Peyer's patch (tissue), 4 donors: ENCODE measurements at regions not wholly inside any gene's neighbourhood (a gene's known extent, or its start where the extent isn't known, plus 50 kb on each side); places are given as distances from the start of the nearest gene placed in this dataset.

ENCODE experiments used
- DNase-seq, 3 donors: peaks; one replicate each; pipeline ENCODE4 v3.0.0-alpha.2; 2017 to 2019
- H3K27ac ChIP-seq, 4 donors: fragments of 200-600 bp; sonication (generic); one replicate each; pipeline ENCODE4 v1.5.1; 2016 to 2019
- H3K27me3 ChIP-seq, 2 donors: fragments of 200-600 bp; sonication (generic); one replicate each; pipeline ENCODE4 v1.5.1; 2019
- H3K36me3 ChIP-seq, 3 donors: fragments of 200-600 bp; sonication (generic); one replicate each; pipeline ENCODE4 v1.5.1; 2016 to 2019
- H3K4me1 ChIP-seq, 4 donors: fragments of 200-600 bp; sonication (generic); one replicate each; pipeline ENCODE4 v1.5.1; 2016 to 2019
- H3K4me3 ChIP-seq, 4 donors: fragments of 200-600 bp; sonication (generic); 1 replicate in 3 of 4; 2 replicates in 1 of 4; pipeline ENCODE4 v1.5.1; 2016 to 2019; ENCODE audit warnings: mild to moderate bottlenecking in 1 of 4
- H3K9me3 ChIP-seq, 4 donors: fragments of 200-600 bp; sonication (generic); one replicate each; pipeline ENCODE4 v1.5.1; 2016 to 2019; ENCODE audit warnings: mild to moderate bottlenecking in 1 of 4
- POLR2A ChIP-seq, 2 donors: fragments of 450-650 bp; IDR thresholded peaks; one replicate each; pipeline ENCODE4 v1.5.1; 2017; ENCODE audit warnings: antibody characterized with exemption in 2 of 2, mild to moderate bottlenecking in 2 of 2, moderate library complexity in 2 of 2
- TF ChIP-seq, protein P1 (sequence below), 6 experiments: fragments of 450-650 bp in 4 of 6; fragments of 200-600 bp in 2 of 6; sonication (generic) in 1 of 6; IDR thresholded peaks; one replicate each; pipeline ENCODE4 v1.5.1; 2017 to 2019; ENCODE audit warnings: antibody characterized with exemption in 6 of 6, mild to moderate bottlenecking in 3 of 6, moderate library complexity in 1 of 6

DNA sequence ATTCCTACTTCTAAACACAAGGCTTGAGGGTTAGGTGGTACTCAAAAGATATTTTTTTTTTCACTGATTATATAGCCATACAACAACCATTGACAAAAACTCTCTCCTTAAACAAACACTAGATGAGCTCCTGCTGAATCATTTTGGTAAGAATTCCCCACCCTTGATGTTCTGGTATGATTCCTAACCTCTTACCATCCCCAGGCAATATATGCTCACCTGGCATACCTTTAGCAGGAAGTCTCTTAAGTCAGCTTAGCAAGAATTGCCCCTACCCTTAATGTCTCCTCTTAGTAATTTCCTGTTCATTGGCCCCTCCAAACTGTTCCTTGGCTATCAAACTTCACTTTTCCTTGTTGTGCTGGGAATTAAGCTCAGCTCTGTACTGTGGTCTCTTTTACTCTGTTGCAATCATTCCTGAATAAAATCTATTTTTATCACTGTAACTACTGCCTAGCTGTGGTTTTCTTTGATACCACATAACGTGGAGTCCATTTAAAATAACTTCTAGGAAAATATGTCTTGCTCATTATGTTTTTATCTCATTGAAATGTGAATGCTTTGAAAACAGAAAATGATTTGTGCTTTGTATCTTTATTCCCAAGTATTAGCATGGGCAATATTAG is 712.6 kb downstream of the SLC16A7 start:
- no peaks in the 10 kb centered on the region for H3K27me3 ChIP-seq
- no peak overlapping the region for H3K27ac ChIP-seq
- H3K36me3 ChIP-seq: no peaks in the 10 kb centered on the region
- no peaks in the 10 kb centered on the region for H3K9me3 ChIP-seq
- no peak overlapping the region for H3K4me3 ChIP-seq
- TF ChIP-seq POLR2A (IDR thresholded peaks at IDR 0.05): no peak
- TF ChIP-seq, protein P1, sequence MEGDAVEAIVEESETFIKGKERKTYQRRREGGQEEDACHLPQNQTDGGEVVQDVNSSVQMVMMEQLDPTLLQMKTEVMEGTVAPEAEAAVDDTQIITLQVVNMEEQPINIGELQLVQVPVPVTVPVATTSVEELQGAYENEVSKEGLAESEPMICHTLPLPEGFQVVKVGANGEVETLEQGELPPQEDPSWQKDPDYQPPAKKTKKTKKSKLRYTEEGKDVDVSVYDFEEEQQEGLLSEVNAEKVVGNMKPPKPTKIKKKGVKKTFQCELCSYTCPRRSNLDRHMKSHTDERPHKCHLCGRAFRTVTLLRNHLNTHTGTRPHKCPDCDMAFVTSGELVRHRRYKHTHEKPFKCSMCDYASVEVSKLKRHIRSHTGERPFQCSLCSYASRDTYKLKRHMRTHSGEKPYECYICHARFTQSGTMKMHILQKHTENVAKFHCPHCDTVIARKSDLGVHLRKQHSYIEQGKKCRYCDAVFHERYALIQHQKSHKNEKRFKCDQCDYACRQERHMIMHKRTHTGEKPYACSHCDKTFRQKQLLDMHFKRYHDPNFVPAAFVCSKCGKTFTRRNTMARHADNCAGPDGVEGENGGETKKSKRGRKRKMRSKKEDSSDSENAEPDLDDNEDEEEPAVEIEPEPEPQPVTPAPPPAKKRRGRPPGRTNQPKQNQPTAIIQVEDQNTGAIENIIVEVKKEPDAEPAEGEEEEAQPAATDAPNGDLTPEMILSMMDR (IDR thresholded peaks at IDR 0.05): no peak
- H3K4me1 ChIP-seq: no peaks in the 10 kb centered on the region
- no peak for DNase-seq

DNA sequence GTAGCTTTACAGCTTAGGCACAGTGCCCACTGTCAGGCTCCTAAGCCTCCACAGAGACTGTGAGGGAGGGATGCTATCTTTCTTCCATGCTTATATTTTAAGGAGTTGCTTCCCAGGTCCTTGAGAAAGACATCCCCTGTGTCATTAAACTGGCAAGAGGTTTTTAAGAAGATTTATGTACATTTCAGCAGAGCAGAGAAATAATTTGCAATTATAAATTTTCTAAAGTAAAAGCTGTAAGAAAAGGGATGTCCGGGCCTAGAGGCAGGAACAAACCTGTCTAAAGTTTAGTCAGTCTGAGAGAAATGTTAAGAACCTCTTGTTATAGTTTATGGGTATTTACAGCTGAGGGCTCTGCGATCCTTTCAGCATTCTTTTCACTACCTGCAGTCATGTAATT is 716.1 kb downstream of the SLC16A7 start:
- Histone ChIP-seq H3K9me3 (no peaks in the 10 kb centered on the region), H3K4me1 (no peaks in the 10 kb centered on the region), H3K36me3 (no peaks in the 10 kb centered on the region), H3K4me3 (no peak overlapping the region), H3K27me3 (no peaks in the 10 kb centered on the region), H3K27ac (no peak overlapping the region)
- no peak for DNase-seq
- TF ChIP-seq POLR2A (IDR thresholded peaks at IDR 0.05): no peak
- TF ChIP-seq, protein P1 (IDR thresholded peaks at IDR 0.05): no peak

DNA sequence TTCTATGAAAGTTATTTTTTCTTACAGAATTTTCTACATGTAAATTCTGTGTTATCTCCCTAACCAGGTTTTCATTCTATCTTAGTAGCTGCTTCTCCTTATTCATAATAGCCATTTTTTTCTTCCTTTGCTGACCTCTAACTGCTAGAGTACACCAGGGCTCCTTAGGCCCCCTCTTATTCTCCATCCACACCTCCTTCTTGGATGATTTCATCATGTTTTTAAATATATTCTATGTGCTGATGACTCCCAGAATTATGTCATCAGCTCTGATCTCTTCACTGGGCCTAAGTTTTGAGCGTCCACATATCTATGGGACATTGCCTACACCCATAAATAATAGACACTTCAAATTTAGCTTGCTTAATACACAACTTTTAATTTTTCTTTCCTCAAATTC is 721.5 kb downstream of the SLC16A7 start:
- DNase-seq: no peak
- Histone ChIP-seq H3K9me3 (no peaks in the 10 kb centered on the region), H3K36me3 (no peaks in the 10 kb centered on the region), H3K27ac (no peak overlapping the region), H3K4me3 (no peak overlapping the region), H3K4me1 (no peaks in the 10 kb centered on the region), H3K27me3 (no peaks in the 10 kb centered on the region)
- TF ChIP-seq, protein P1 (IDR thresholded peaks at IDR 0.05): no peak
- no peak for TF ChIP-seq POLR2A (IDR thresholded peaks at IDR 0.05)

DNA sequence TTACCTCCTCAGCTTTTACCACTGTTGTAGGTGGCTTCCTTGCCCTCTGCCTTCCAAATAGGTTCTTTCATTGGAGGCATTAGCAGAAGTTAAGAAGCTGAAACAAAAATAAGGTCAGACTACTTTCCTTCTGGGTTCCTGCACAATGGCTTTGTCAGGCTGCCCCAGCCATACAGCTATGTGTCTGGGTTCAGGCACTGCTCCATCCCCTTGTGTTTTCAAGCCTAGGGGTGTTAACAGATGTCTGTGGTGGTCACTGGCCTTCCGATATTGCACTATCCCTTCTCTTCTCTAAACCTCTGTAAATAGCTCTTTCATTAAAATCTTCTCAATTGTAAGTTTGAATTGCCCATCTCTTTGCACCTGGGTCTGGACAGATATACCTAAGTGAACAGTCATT is 728.9 kb downstream of the SLC16A7 start:
- no peaks in the 10 kb centered on the region for H3K4me1 ChIP-seq
- no peak overlapping the region for H3K4me3 ChIP-seq
- no peaks in the 10 kb centered on the region for H3K27me3 ChIP-seq
- DNase-seq: no peak
- TF ChIP-seq POLR2A (IDR thresholded peaks at IDR 0.05): no peak
- TF ChIP-seq, protein P1 (IDR thresholded peaks at IDR 0.05): no peak
- H3K27ac ChIP-seq: no peak overlapping the region
- no peaks in the 10 kb centered on the region for H3K36me3 ChIP-seq
- no peaks in the 10 kb centered on the region for H3K9me3 ChIP-seq

DNA sequence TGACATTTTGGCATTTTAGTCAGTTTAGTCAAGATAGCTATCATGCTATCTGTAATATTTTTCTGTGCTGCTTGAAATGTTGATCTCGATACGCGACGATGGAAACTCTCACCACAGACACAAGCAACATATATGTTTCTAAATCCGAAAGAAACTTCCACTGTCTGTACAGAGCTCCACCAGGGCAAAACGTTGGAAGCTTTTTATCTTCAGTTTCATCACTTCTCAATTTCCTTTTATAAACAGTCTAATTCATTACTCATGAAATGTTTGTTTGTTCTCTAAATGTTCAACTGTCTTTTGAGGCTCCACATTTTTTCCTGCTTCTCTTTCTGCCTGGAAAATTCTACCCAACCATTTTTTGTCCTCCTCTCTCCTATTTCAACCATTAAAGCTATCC is 737.6 kb downstream of the SLC16A7 start:
- Histone ChIP-seq H3K27me3 (no peaks in the 10 kb centered on the region), H3K9me3 (no peaks in the 10 kb centered on the region), H3K27ac (no peak overlapping the region), H3K4me1 (no peaks in the 10 kb centered on the region), H3K36me3 (no peaks in the 10 kb centered on the region), H3K4me3 (no peak overlapping the region)
- TF ChIP-seq, protein P1 (IDR thresholded peaks at IDR 0.05): no peak
- no peak for TF ChIP-seq POLR2A (IDR thresholded peaks at IDR 0.05)
- no peak for DNase-seq

DNA sequence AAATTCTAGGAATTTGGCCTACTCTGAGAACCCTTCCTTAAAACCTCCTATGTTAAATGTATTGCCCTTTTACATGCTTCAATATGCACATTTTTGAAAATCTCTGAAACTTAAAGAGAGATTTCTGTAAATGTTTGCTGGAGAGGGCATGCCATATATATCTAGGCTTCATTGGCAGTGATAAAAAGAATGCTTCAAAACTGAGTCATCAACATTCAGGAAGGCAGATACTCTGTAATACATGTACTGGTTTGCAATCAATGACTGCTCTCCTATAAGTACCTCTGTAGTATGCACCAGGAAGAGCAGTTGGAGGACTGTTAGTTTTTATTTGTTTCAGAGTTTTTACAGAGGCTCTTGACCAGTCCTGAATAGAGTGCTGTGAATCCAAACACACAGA is 739.9 kb downstream of the SLC16A7 start:
- H3K4me3 ChIP-seq: no peak overlapping the region
- no peaks in the 10 kb centered on the region for H3K9me3 ChIP-seq
- H3K27ac ChIP-seq: no peak overlapping the region
- TF ChIP-seq POLR2A (IDR thresholded peaks at IDR 0.05): no peak
- TF ChIP-seq, protein P1 (IDR thresholded peaks at IDR 0.05): no peak
- no peaks in the 10 kb centered on the region for H3K36me3 ChIP-seq
- H3K4me1 ChIP-seq: no peaks in the 10 kb centered on the region
- DNase-seq: no peak
- no peaks in the 10 kb centered on the region for H3K27me3 ChIP-seq
